HepG2 (cell line): ENCODE measurements at regions not wholly inside any gene's neighbourhood (a gene's known extent, or its start where the extent isn't known, plus 50 kb on each side); places are given as distances from the start of the nearest gene placed in this dataset.
A peak's percentile ranks its signal among the peaks of the same experiment; 100 is the strongest.

Source experiments
- ADNP ChIP-seq: sonication (generic); formaldehyde crosslinking; IDR thresholded peaks from 2 replicates; pipeline ENCODE4 v1.4.0; 2020; ENCODE audit warnings: missing genetic modification reagents
- HMG20A ChIP-seq: IDR thresholded peaks from 2 replicates; pipeline ENCODE4 v1.6.1; 2016; ENCODE audit warnings: borderline replicate concordance
- JARID2 ChIP-seq: sonication (generic); formaldehyde crosslinking; IDR thresholded peaks from 2 replicates; pipeline ENCODE4 v1.8.1; 2023; ENCODE audit warnings: missing genetic modification reagents, inconsistent platforms; ENCODE audit not compliant: insufficient replicate concordance
- MED13 ChIP-seq: sonication (generic); formaldehyde crosslinking; IDR thresholded peaks from 2 replicates; pipeline ENCODE4 v1.5.0; 2020; ENCODE audit warnings: missing genetic modification reagents
- MEF2D ChIP-seq: sonication (generic); formaldehyde crosslinking; IDR thresholded peaks from 2 replicates; pipeline ENCODE4 v1.5.1; 2020; ENCODE audit warnings: mild to moderate bottlenecking, missing genetic modification reagents
- MNT ChIP-seq: fragments of 450-650 bp; IDR thresholded peaks from 2 replicates; pipeline ENCODE4 v1.6.1; 2016
- MTF1 ChIP-seq: sonication (generic); formaldehyde crosslinking; IDR thresholded peaks from 2 replicates; pipeline ENCODE4 v1.5.0; 2020; ENCODE audit warnings: missing genetic modification reagents
- MXD1 ChIP-seq: sonication (generic); formaldehyde crosslinking; IDR thresholded peaks from 2 replicates; pipeline ENCODE4 v1.4.0; 2020; ENCODE audit warnings: mild to moderate bottlenecking, missing genetic modification reagents
- MYNN ChIP-seq: sonication (generic); formaldehyde crosslinking; IDR thresholded peaks from 2 replicates; pipeline ENCODE4 v1.4.0; 2020; ENCODE audit warnings: mild to moderate bottlenecking, low read depth, missing genetic modification reagents
- NFATC3 ChIP-seq: sonication (generic); formaldehyde crosslinking; IDR thresholded peaks from 2 replicates; pipeline ENCODE4 v1.5.1; 2020; ENCODE audit warnings: mild to moderate bottlenecking, missing genetic modification reagents
- PAF1 ChIP-seq: IDR thresholded peaks from 2 replicates; pipeline ENCODE4 v1.6.1; 2016; ENCODE audit warnings: missing genetic modification reagents, missing compliant biosample characterization
- RXRB ChIP-seq: IDR thresholded peaks from 2 replicates; pipeline ENCODE4 v1.6.1; 2016; ENCODE audit warnings: borderline replicate concordance, missing genetic modification reagents, missing compliant biosample characterization
- SMC3 ChIP-seq: IDR thresholded peaks from 2 replicates; pipeline ENCODE4 v1.6.1; 2011; ENCODE audit warnings: low read length, improper control_type of control experiment
- TARDBP ChIP-seq: sonication (generic); formaldehyde crosslinking; IDR thresholded peaks from 2 replicates; pipeline ENCODE4 v1.8.0; 2022; ENCODE audit warnings: mild to moderate bottlenecking, missing genetic modification reagents
- TFDP1 ChIP-seq: IDR thresholded peaks from 2 replicates; pipeline ENCODE4 v1.6.1; 2016; ENCODE audit warnings: missing compliant biosample characterization, missing genetic modification reagents, borderline replicate concordance
- ZNF331 ChIP-seq: sonication (generic); formaldehyde crosslinking; IDR thresholded peaks from 2 replicates; pipeline ENCODE4 v1.4.0; 2020; ENCODE audit warnings: missing genetic modification reagents
- ZNF597 ChIP-seq: sonication (generic); formaldehyde crosslinking; IDR thresholded peaks from 2 replicates; pipeline ENCODE4 v1.5.0; 2020; ENCODE audit warnings: missing genetic modification reagents
- ZNF720 ChIP-seq: sonication (generic); formaldehyde crosslinking; IDR thresholded peaks from 2 replicates; pipeline ENCODE4 v1.4.0; 2020; ENCODE audit warnings: missing genetic modification reagents
- ZNF800 ChIP-seq: sonication (generic); formaldehyde crosslinking; IDR thresholded peaks from 2 replicates; pipeline ENCODE4 v1.4.0; 2020; ENCODE audit warnings: missing genetic modification reagents
- ZUFSP ChIP-seq: sonication (generic); formaldehyde crosslinking; IDR thresholded peaks from 2 replicates; pipeline ENCODE4 v1.9.0; 2021; ENCODE audit warnings: missing genetic modification reagents, mild to moderate bottlenecking, borderline replicate concordance

- TF ChIP-seq MED13 (CRISPR knock-in tag) (no peak), PAF1 (CRISPR knock-in tag) (no peak), MYNN (no peak), ZNF597 (CRISPR knock-in tag) (no peak), RXRB (peak; percentile 27; the same call in 1 of the 2 replicates), TARDBP (CRISPR knock-in tag) (no peak), MXD1 (no peak), HMG20A (CRISPR knock-in tag) (peak; percentile 44; the same call in 1 of the 2 replicates), ZNF331 (CRISPR knock-in tag) (no peak), SMC3 (0 out of 2 replicates have a peak, but pooled peaks have one; percentile 7), ZUFSP (CRISPR knock-in tag) (no peak), ZNF800 (CRISPR knock-in tag) (no peak), TFDP1 (CRISPR knock-in tag) (no peak), ZNF720 (CRISPR knock-in tag) (no peak), MTF1 (CRISPR knock-in tag) (no peak), JARID2 (CRISPR knock-in tag) (no peak), MNT (no peak), NFATC3 (CRISPR knock-in tag) (no peak), ADNP (no peak), MEF2D (CRISPR knock-in tag) (no peak)
Observed at GRCh38 chr3:67302489-67302888, 304.4 kb downstream of the KBTBD8 start (continued).
